H9 (cell line): ENCODE measurements at regions not wholly inside any gene's neighbourhood (a gene's known extent, or its start where the extent isn't known, plus 50 kb on each side); places are given as distances from the start of the nearest gene placed in this dataset.

Experiments
- DNase-seq: peaks from one replicate; pipeline ENCODE4 v3.0.0-alpha.2; 2017
- H2AFZ ChIP-seq: one replicate; pipeline ENCODE4 v1.6.1; 2013; ENCODE audit warnings: mild to moderate bottlenecking, low read length, control low read depth, moderate library complexity
- H2AK5ac ChIP-seq: 2 replicates; pipeline ENCODE4 v1.6.1; 2013; ENCODE audit warnings: low read length, control low read depth, mixed read lengths; ENCODE audit not compliant: insufficient read length
- H2BK120ac ChIP-seq: one replicate; pipeline ENCODE4 v1.6.1; 2013; ENCODE audit warnings: low read depth, mild to moderate bottlenecking, low read length, control low read depth, inconsistent platforms; ENCODE audit not compliant: poor library complexity, severe bottlenecking
- H2BK12ac ChIP-seq: 2 replicates; pipeline ENCODE4 v1.6.1; 2013; ENCODE audit warnings: low read length, control low read depth, mixed read lengths, low read depth; ENCODE audit not compliant: insufficient read length
- H2BK15ac ChIP-seq: 2 replicates; pipeline ENCODE4 v1.6.1; 2013; ENCODE audit warnings: low read depth, low read length, control low read depth
- H2BK20ac ChIP-seq: one replicate; pipeline ENCODE4 v1.6.1; 2013; ENCODE audit warnings: low read depth, mild to moderate bottlenecking, low read length, control low read depth, inconsistent platforms; ENCODE audit not compliant: poor library complexity, severe bottlenecking
- H2BK5ac ChIP-seq: 2 replicates; pipeline ENCODE4 v1.6.1; 2013; ENCODE audit warnings: low read length, control low read depth, mixed read lengths; ENCODE audit not compliant: insufficient read length
- H3K14ac ChIP-seq: 2 replicates; pipeline ENCODE4 v1.6.1; 2013; ENCODE audit warnings: low read length, control low read depth; ENCODE audit not compliant: insufficient read depth
- H3K18ac ChIP-seq: 2 replicates; pipeline ENCODE4 v1.6.1; 2013; ENCODE audit warnings: low read depth, mild to moderate bottlenecking, mixed read lengths, low read length, control low read depth; ENCODE audit not compliant: insufficient read length
- H3K23ac ChIP-seq: 2 replicates; pipeline ENCODE4 v1.6.1; 2013; ENCODE audit warnings: low read length, control low read depth, mixed read lengths, low read depth; ENCODE audit not compliant: insufficient read length
- H3K23me2 ChIP-seq: 2 replicates; pipeline ENCODE4 v1.6.1; 2013; ENCODE audit warnings: low read depth, mild to moderate bottlenecking, mixed read lengths, low read length, control low read depth; ENCODE audit not compliant: insufficient read length, poor library complexity, severe bottlenecking
- H3K27ac ChIP-seq: 2 replicates; pipeline ENCODE4 v1.5.1; 2013; ENCODE audit warnings: low read length, control low read depth, mixed read lengths, low read depth; ENCODE audit not compliant: insufficient read length
- H3K27me3 ChIP-seq: 2 replicates; pipeline ENCODE4 v1.6.1; 2013; ENCODE audit warnings: low read length, control low read depth, inconsistent platforms; ENCODE audit not compliant: insufficient read depth
- H3K4ac ChIP-seq: 2 replicates; pipeline ENCODE4 v1.6.1; 2013; ENCODE audit warnings: low read depth, mild to moderate bottlenecking, control low read depth, inconsistent platforms, low read length, moderate library complexity
- H3K4me1 ChIP-seq: 2 replicates; pipeline ENCODE4 v1.6.1; 2013; ENCODE audit warnings: low read length, control low read depth, inconsistent platforms; ENCODE audit not compliant: insufficient read depth
- H3K4me2 ChIP-seq: 2 replicates; pipeline ENCODE4 v1.6.1; 2013; ENCODE audit warnings: low read length, control low read depth, mixed read lengths; ENCODE audit not compliant: insufficient read length, insufficient read depth
- H3K56ac ChIP-seq: 2 replicates; pipeline ENCODE4 v1.6.1; 2013; ENCODE audit warnings: low read depth, mild to moderate bottlenecking, mixed read lengths, low read length, control low read depth; ENCODE audit not compliant: insufficient read length
- H3K79me1 ChIP-seq: 2 replicates; pipeline ENCODE4 v1.6.1; 2013; ENCODE audit warnings: low read depth, mild to moderate bottlenecking, moderate library complexity, low read length, control low read depth, inconsistent platforms; ENCODE audit not compliant: insufficient read depth, poor library complexity, severe bottlenecking
- H3K79me2 ChIP-seq: 2 replicates; pipeline ENCODE4 v1.6.1; 2013; ENCODE audit warnings: low read length, control low read depth, inconsistent platforms; ENCODE audit not compliant: insufficient read depth
- H3K9ac ChIP-seq: 2 replicates; pipeline ENCODE4 v1.6.1; 2013; ENCODE audit warnings: low read length, control low read depth, mixed read lengths; ENCODE audit not compliant: insufficient read length; ENCODE audit errors: extremely low read depth
- H3K9me3 ChIP-seq: one replicate; pipeline ENCODE4 v1.6.1; 2013; ENCODE audit warnings: low read depth, low read length, inconsistent platforms; ENCODE audit not compliant: control insufficient read depth
- H3T11ph ChIP-seq: one replicate; pipeline ENCODE4 v1.6.1; 2013; ENCODE audit warnings: mild to moderate bottlenecking, low read length, control low read depth, inconsistent platforms
- H4K20me1 ChIP-seq: one replicate; pipeline ENCODE4 v1.6.1; 2013; ENCODE audit not compliant: control insufficient read depth, insufficient read length, insufficient read depth
- H4K5ac ChIP-seq: 2 replicates; pipeline ENCODE4 v1.6.1; 2013; ENCODE audit warnings: low read depth, mild to moderate bottlenecking, mixed read lengths, low read length, control low read depth; ENCODE audit not compliant: insufficient read length
- H4K8ac ChIP-seq: replicated peaks from 2 replicates; pipeline ENCODE4 v1.6.1; 2013; ENCODE audit warnings: low read length, control low read depth, mixed read lengths, low read depth; ENCODE audit not compliant: insufficient read length
- H4K91ac ChIP-seq: 2 replicates; pipeline ENCODE4 v1.6.1; 2013; ENCODE audit warnings: low read depth, mild to moderate bottlenecking, moderate library complexity, mixed read lengths, low read length, control low read depth; ENCODE audit not compliant: insufficient read length
- H3K27ac Mint-ChIP-seq, 3 experiments: 2 replicates in 2 of 3; 3 replicates in 1 of 3; pipeline ENCODE4 v1.8.0; 2020 to 2021; ENCODE audit warnings: mixed read lengths in 3 of 3, mild to moderate bottlenecking in 1 of 3, moderate library complexity in 1 of 3
- H3K27me3 Mint-ChIP-seq: 2 replicates; pipeline ENCODE4 v1.8.0; 2021; ENCODE audit warnings: low read depth, mild to moderate bottlenecking, moderate library complexity, mixed read lengths
- H3K36me3 Mint-ChIP-seq, 3 experiments: 2 replicates in 2 of 3; 3 replicates in 1 of 3; pipeline ENCODE4 v1.8.0; 2020 to 2021; ENCODE audit warnings: low read depth in 3 of 3, mixed read lengths in 3 of 3; ENCODE audit not compliant: insufficient read depth in 1 of 3
- H3K4me1 Mint-ChIP-seq, 2 experiments: 2 replicates each; pipeline ENCODE4 v1.8.0; 2020; ENCODE audit warnings: mixed read lengths in 2 of 2
- H3K4me3 Mint-ChIP-seq, 2 experiments: 2 replicates in 1 of 2; 3 replicates in 1 of 2; pipeline ENCODE4 v1.8.0; 2020 to 2021; ENCODE audit warnings: mild to moderate bottlenecking in 2 of 2, mixed read lengths in 2 of 2, moderate library complexity in 1 of 2
- H3K9me3 Mint-ChIP-seq, 2 experiments: 2 replicates in 1 of 2; 3 replicates in 1 of 2; pipeline ENCODE4 v1.8.0; 2020; ENCODE audit warnings: mild to moderate bottlenecking in 2 of 2, mixed read lengths in 2 of 2, moderate library complexity in 1 of 2
- WGBS: extraction: QIAGEN DNeasy Blood & Tissue Kit; methylation state at CpG from one replicate; pipeline ENCODE4 v1.1.7; 2013; ENCODE audit warnings: missing lambda C conversion rate, low lambda C conversion rate, mixed read lengths; ENCODE audit not compliant: insufficient read length; ENCODE audit errors: extremely low coverage; 5-methylcytosine and 5-hydroxymethylcytosine counted together
- TF ChIP-seq, protein P1 (sequence below): fragments of 200-600 bp; sonication (generic); conservative IDR thresholded peaks from 3 replicates; pipeline ENCODE4 v1.8.0; 2021; ENCODE audit warnings: antibody characterized with exemption, mild to moderate bottlenecking

- H3K79me2 ChIP-seq, result no peaks in the 10 kb centered on the region
- no peak overlapping the region for H2AK5ac ChIP-seq
- no peak overlapping the region for H2BK5ac ChIP-seq
- Mint-ChIP-seq H3K4me3 (no peak overlapping the region), H3K27me3 (peaks cover 1% of the 10 kb centered on the region), H3K36me3 (no peaks in the 10 kb centered on the region), H3K9me3 (no peaks in the 10 kb centered on the region; a peak in 1 of 5 replicates), H3K27ac (peak overlapping the region in 1 of 3 experiments; percentile 5; a peak in 1 of 7 replicates), H3K4me1 (peaks cover 11 to 21% of the 10 kb centered on the region in 2 experiments)
- no peak overlapping the region for H4K91ac ChIP-seq
- H2BK15ac ChIP-seq, result no peak overlapping the region
- H3K23ac ChIP-seq, result no peak overlapping the region
- peaks cover 2% of the 10 kb centered on the region; the same call in 1 of the 2 replicates for H3K4me1 ChIP-seq
- no peak overlapping the region for H3K9ac ChIP-seq
- H3K27me3 ChIP-seq, result no peaks in the 10 kb centered on the region
- no peak overlapping the region for H3K56ac ChIP-seq
- H2BK12ac ChIP-seq, result no peak overlapping the region
- no peak overlapping the region for H3K27ac ChIP-seq
- H4K20me1 ChIP-seq, result no peaks in the 10 kb centered on the region
- no CpG with 5 or more reads among the region's 2 CpGs for WGBS
- no peak overlapping the region for H3K14ac ChIP-seq
- no peak overlapping the region for H3K18ac ChIP-seq
- no peak overlapping the region for H3K4me2 ChIP-seq
- no peaks in the 10 kb centered on the region for H3K79me1 ChIP-seq
- TF ChIP-seq, protein P1, sequence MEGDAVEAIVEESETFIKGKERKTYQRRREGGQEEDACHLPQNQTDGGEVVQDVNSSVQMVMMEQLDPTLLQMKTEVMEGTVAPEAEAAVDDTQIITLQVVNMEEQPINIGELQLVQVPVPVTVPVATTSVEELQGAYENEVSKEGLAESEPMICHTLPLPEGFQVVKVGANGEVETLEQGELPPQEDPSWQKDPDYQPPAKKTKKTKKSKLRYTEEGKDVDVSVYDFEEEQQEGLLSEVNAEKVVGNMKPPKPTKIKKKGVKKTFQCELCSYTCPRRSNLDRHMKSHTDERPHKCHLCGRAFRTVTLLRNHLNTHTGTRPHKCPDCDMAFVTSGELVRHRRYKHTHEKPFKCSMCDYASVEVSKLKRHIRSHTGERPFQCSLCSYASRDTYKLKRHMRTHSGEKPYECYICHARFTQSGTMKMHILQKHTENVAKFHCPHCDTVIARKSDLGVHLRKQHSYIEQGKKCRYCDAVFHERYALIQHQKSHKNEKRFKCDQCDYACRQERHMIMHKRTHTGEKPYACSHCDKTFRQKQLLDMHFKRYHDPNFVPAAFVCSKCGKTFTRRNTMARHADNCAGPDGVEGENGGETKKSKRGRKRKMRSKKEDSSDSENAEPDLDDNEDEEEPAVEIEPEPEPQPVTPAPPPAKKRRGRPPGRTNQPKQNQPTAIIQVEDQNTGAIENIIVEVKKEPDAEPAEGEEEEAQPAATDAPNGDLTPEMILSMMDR, result peak; percentile 50; the same call in 2 of the 3 replicates
- no peak overlapping the region for H2AFZ ChIP-seq
- no peaks in the 10 kb centered on the region for H3K23me2 ChIP-seq
- no peak overlapping the region for H2BK20ac ChIP-seq
- H3K9me3 ChIP-seq, result no peaks in the 10 kb centered on the region
- H2BK120ac ChIP-seq, result no peak overlapping the region
- no peak overlapping the region for H3T11ph ChIP-seq
- DNase-seq, result peak; percentile 49
- H3K4ac ChIP-seq, result no peak overlapping the region
- no peak overlapping the region for H4K5ac ChIP-seq
- no peak overlapping the region for H4K8ac ChIP-seq
Measured at GRCh38 chr2:56108806-56109205, 75.0 kb upstream of the CCDC85A start.
